HL-60 (cell line): ENCODE measurements at regions not wholly inside any gene's neighbourhood (a gene's known extent, or its start where the extent isn't known, plus 50 kb on each side); places are given as distances from the start of the nearest gene placed in this dataset.

Experiments used
- DNase-seq, 2 experiments: peaks; one replicate each; pipeline ENCODE4 v3.0.0-alpha.2; 2010 to 2020; ENCODE audit warnings: low read depth in 1 of 2, low spot score in 1 of 2
- H3K27ac ChIP-seq: fragments of 250-450 bp; sonication (Bioruptor Pico); replicated peaks from 2 replicates; pipeline ENCODE4 v1.5.1; 2020; ENCODE audit warnings: mild to moderate bottlenecking, moderate library complexity
- H3K27me3 ChIP-seq: fragments of 250-450 bp; sonication (Bioruptor Pico); 2 replicates; pipeline ENCODE4 v1.5.1; 2021; ENCODE audit warnings: mild to moderate bottlenecking, moderate library complexity; ENCODE audit not compliant: insufficient read depth, poor library complexity, severe bottlenecking
- H3K4me3 ChIP-seq: replicated peaks from 2 replicates; pipeline ENCODE4 v1.5.1; 2011; ENCODE audit warnings: mild to moderate bottlenecking, control low read depth, low read length; ENCODE audit not compliant: insufficient read depth
- GABPA ChIP-seq: IDR thresholded peaks from 2 replicates; pipeline ENCODE4 v1.6.1; 2012; ENCODE audit warnings: low read depth
- POLR2AphosphoS5 ChIP-seq: IDR thresholded peaks from 2 replicates; pipeline ENCODE4 v1.6.1; 2012; ENCODE audit warnings: low read depth
- SPI1 ChIP-seq: IDR thresholded peaks from 2 replicates; pipeline ENCODE4 v1.6.1; 2012; ENCODE audit warnings: low read depth, mild to moderate bottlenecking, borderline replicate concordance
- TF ChIP-seq, protein P1 (sequence below): IDR thresholded peaks from 2 replicates; pipeline ENCODE4 v1.6.1; 2012; ENCODE audit warnings: low read depth; ENCODE audit not compliant: insufficient replicate concordance
- TF ChIP-seq, protein P2 (sequence below): IDR thresholded peaks from one replicate; pipeline ENCODE4 v1.5.1; 2011; ENCODE audit warnings: low read length, control low read depth, inconsistent platforms; ENCODE audit not compliant: insufficient read depth

DNA sequence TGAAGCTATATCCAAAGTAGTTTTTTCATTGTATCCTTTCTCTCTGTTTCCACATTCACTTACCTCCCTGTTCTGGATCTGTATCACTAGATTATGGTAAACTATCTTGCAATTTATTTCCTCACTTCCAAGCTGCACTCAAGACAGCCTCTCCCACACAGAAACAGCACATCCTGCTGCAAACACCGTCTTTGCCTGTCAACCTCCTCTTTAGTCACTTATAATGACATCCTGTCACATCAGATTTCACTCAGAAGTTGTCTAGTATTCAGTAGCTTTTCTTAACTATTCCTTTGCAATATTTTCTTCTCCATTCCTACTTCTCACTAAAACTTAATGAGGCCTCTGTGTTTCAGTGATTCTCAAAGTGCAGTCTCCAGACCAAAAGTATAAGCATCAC, 490.8 kb downstream of the IGSF11 start:
- no peak for DNase-seq
- H3K27ac ChIP-seq = no peak overlapping the region
- no peak overlapping the region for H3K4me3 ChIP-seq
- no peaks in the 10 kb centered on the region for H3K27me3 ChIP-seq
- TF ChIP-seq SPI1 (no peak), POLR2AphosphoS5 (no peak), GABPA (no peak)
- TF ChIP-seq, protein P1, sequence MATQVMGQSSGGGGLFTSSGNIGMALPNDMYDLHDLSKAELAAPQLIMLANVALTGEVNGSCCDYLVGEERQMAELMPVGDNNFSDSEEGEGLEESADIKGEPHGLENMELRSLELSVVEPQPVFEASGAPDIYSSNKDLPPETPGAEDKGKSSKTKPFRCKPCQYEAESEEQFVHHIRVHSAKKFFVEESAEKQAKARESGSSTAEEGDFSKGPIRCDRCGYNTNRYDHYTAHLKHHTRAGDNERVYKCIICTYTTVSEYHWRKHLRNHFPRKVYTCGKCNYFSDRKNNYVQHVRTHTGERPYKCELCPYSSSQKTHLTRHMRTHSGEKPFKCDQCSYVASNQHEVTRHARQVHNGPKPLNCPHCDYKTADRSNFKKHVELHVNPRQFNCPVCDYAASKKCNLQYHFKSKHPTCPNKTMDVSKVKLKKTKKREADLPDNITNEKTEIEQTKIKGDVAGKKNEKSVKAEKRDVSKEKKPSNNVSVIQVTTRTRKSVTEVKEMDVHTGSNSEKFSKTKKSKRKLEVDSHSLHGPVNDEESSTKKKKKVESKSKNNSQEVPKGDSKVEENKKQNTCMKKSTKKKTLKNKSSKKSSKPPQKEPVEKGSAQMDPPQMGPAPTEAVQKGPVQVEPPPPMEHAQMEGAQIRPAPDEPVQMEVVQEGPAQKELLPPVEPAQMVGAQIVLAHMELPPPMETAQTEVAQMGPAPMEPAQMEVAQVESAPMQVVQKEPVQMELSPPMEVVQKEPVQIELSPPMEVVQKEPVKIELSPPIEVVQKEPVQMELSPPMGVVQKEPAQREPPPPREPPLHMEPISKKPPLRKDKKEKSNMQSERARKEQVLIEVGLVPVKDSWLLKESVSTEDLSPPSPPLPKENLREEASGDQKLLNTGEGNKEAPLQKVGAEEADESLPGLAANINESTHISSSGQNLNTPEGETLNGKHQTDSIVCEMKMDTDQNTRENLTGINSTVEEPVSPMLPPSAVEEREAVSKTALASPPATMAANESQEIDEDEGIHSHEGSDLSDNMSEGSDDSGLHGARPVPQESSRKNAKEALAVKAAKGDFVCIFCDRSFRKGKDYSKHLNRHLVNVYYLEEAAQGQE = no peak
- TF ChIP-seq, protein P2, sequence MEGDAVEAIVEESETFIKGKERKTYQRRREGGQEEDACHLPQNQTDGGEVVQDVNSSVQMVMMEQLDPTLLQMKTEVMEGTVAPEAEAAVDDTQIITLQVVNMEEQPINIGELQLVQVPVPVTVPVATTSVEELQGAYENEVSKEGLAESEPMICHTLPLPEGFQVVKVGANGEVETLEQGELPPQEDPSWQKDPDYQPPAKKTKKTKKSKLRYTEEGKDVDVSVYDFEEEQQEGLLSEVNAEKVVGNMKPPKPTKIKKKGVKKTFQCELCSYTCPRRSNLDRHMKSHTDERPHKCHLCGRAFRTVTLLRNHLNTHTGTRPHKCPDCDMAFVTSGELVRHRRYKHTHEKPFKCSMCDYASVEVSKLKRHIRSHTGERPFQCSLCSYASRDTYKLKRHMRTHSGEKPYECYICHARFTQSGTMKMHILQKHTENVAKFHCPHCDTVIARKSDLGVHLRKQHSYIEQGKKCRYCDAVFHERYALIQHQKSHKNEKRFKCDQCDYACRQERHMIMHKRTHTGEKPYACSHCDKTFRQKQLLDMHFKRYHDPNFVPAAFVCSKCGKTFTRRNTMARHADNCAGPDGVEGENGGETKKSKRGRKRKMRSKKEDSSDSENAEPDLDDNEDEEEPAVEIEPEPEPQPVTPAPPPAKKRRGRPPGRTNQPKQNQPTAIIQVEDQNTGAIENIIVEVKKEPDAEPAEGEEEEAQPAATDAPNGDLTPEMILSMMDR = no peak

DNA sequence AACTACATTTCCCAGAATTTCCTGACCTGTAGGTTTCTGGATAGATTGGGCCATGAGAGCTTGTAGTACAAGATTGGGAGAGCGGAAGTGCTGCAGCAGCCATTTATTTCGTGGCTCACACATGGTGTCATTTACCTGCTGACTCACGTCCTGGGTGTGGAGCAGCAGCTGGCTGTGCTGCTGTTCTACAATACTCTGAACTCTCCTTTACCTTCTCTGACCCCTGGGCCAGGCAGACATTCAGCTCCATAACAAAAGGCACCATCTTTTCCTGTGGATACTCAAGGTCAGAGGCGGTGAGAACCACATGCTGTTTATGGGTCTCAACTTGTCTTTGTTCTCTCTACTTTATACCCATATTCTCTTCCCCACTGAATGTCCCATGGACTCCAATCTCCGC, 490.2 kb downstream of the IGSF11 start:
- H3K27me3 ChIP-seq = no peaks in the 10 kb centered on the region
- no peak overlapping the region for H3K4me3 ChIP-seq
- TF ChIP-seq SPI1 (no peak), POLR2AphosphoS5 (no peak), GABPA (no peak)
- TF ChIP-seq, protein P1 = no peak
- TF ChIP-seq, protein P2 = no peak
- no peak for DNase-seq
- no peak overlapping the region for H3K27ac ChIP-seq

DNA sequence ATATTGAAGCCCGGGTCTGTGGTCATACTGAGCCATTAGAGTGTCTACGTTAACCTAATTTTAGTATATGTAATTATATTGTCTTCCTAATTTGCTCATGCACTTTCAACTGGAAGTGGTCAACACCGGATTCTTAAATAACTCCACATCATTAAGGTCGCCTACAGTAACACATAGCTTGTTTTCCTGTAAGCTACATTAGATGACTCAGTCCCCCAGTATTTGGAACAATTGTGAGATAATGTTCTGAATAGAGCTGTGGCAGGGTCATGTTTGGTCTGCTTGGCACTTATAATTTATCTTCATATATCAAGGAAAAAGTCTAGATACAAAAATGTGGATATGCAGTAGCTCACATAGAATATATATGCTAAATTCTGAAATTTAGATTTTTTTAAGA, 486.2 kb downstream of the IGSF11 start:
- H3K27me3 ChIP-seq = no peaks in the 10 kb centered on the region
- TF ChIP-seq, protein P2 = no peak
- TF ChIP-seq POLR2AphosphoS5 (no peak), SPI1 (no peak), GABPA (no peak)
- TF ChIP-seq, protein P1 = no peak

More for the DNA sequence above, 486.2 kb downstream of the IGSF11 start:
- H3K27ac ChIP-seq = no peak overlapping the region
- no peak overlapping the region for H3K4me3 ChIP-seq
- no peak for DNase-seq
